Left lung (tissue), 4 donors: ENCODE measurements at regions not wholly inside any gene's neighbourhood (a gene's known extent, or its start where the extent isn't known, plus 50 kb on each side); places are given as distances from the start of the nearest gene placed in this dataset.
"Not testable (repeated sequence)": the region's sequence is repeated elsewhere in the genome, so short reads cannot be mapped to it uniquely, and the experiment has no call there.

Source experiments
- ATAC-seq: fragments of 200-7000 bp; cut with Tn5 transposase; one replicate; pipeline ENCODE4 v1.9.1; 2020; ENCODE audit warnings: moderate library complexity
- DNase-seq, 4 donors: peaks; one replicate each; pipeline ENCODE4 v3.0.0-alpha.2; 2013 to 2020
- H3K27ac ChIP-seq, 2 donors: fragments of 200-600 bp; sonication (generic) in 1 of 2; one replicate each; pipeline versions ENCODE4 v1.5.0 to v1.8.0; 2020 to 2021
- H3K27me3 ChIP-seq, 2 donors: fragments of 200-600 bp; sonication (generic) in 1 of 2; one replicate each; pipeline versions ENCODE4 v1.5.0 to v1.8.0; 2020 to 2021
- H3K36me3 ChIP-seq, 2 donors: fragments of 200-600 bp; sonication (generic) in 1 of 2; one replicate each; pipeline versions ENCODE4 v1.5.0 to v1.8.0; 2020 to 2021
- H3K4me1 ChIP-seq, 2 donors: fragments of 200-600 bp; one replicate each; pipeline ENCODE4 v1.8.0; 2021
- H3K4me3 ChIP-seq, 2 donors: fragments of 200-600 bp; sonication (generic) in 1 of 2; one replicate each; pipeline versions ENCODE4 v1.5.0 to v1.8.0; 2020 to 2021; ENCODE audit warnings: mild to moderate bottlenecking in 1 of 2
- H3K9me3 ChIP-seq, 2 donors: fragments of 200-600 bp; sonication (generic) in 1 of 2; one replicate each; pipeline versions ENCODE4 v1.5.0 to v1.8.0; 2020 to 2021
- CTCF ChIP-seq, 2 donors: fragments of 200-600 bp; sonication (generic) in 1 of 2; IDR thresholded peaks; one replicate each; pipeline versions ENCODE4 v1.5.0 to v1.8.0; 2021; ENCODE audit warnings: antibody characterized with exemption in 2 of 2
- intact Hi-C, 2 donors: fragments of 100-400 bp; cut with DNase I; formaldehyde crosslinking; loops; one replicate each; pipeline versions ENCODE4 v1.11.2 to v1.14.2; 2022
- donor health status: DM: no; HTN: yes; CAD: no.
- donor health status: DM: no; HTN: no; CAD: no.

DNA sequence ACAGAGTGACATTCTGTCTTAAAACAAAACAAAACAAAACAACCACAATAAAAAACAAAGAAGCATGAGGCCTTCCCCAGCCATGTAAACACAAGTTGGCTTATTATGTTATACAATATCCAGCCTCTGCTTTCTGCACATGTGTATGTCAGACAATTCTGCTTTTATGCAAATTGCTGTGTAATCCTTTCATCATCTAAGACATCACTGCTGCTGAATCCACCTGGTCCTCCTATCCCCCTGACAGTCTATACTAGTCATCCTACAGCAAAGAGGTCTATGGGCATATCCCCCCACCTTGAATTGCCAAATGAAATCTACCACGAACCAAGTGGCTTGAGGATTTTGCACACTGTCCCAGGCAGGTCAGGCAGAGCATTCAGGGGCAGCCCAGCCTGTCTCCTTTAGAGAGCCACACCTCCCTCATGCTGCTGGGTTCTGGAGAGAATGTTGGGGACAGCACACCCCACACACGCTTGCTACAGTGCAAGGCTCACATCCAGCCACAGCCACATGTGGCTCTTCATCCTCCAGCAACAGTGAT, 339.6 kb upstream of the CDH5 start:
- no peak for TF ChIP-seq CTCF (IDR thresholded peaks at IDR 0.05)
- H3K27me3 ChIP-seq: no peaks in the 10 kb centered on the region
- no peaks in the 10 kb centered on the region for H3K36me3 ChIP-seq
- no peak overlapping the region for H3K27ac ChIP-seq
- peaks cover 0 to 4% of the 10 kb centered on the region in 2 donors for H3K9me3 ChIP-seq
- ATAC-seq (no peak), DNase-seq (no peak)
- no peaks in the 10 kb centered on the region for H3K4me1 ChIP-seq
- intact Hi-C loops: no loop called here
- H3K4me3 ChIP-seq: no peak overlapping the region

DNA sequence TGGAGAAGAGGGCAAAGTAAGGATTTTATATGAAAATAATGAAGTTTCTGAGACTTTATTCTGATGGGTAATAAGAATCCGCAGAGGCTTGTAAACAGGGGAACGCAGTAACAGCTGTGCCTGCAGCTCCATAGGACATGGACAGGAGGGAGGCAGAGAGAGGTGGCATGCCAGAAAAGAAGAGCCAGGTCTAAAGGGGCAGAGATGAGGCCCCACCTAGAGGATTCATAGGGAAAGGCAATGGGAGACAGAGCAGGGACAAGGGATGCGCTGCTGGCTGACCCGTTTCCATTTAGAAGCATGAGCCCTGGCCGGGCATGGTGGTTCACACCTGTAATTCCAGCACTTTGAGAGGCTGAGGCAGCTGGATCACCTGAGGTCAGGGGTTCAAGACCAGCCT, 340.3 kb upstream of the CDH5 start:
- Histone ChIP-seq H3K27me3 (no peaks in the 10 kb centered on the region), H3K27ac (no peak overlapping the region), H3K36me3 (no peaks in the 10 kb centered on the region), H3K9me3 (peaks cover 0 to 4% of the 10 kb centered on the region in 2 donors), H3K4me3 (no peak overlapping the region), H3K4me1 (no peaks in the 10 kb centered on the region)
- no peak for DNase-seq
- intact Hi-C loops: no loop called here
- no peak for TF ChIP-seq CTCF (IDR thresholded peaks at IDR 0.05)
- peak; percentile 43 for ATAC-seq

DNA sequence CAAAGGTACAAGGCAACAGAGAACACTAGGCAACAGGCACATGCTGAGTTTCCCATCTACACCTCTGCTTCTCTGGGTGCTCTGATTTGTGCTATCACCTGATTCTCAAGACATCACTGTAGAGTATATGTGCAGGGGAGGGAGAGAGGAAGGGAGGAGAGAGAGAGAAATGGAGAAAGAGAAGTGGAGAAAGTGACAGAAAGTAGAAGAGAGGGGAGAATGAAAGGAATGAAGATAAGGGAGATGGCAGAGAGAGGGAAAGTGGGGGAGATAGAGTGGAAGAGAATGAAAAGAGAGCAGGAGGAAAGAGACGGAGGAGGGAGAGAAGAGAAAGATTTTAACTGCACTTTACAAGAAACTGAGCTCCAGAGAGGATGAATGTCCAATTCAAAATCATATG, 340.7 kb upstream of the CDH5 start:
- Histone ChIP-seq H3K36me3 (no peaks in the 10 kb centered on the region), H3K27me3 (no peaks in the 10 kb centered on the region), H3K27ac (no peak overlapping the region), H3K4me3 (no peak overlapping the region), H3K4me1 (no peaks in the 10 kb centered on the region), H3K9me3 (peaks cover 0 to 4% of the 10 kb centered on the region in 2 donors)
- no peak for ATAC-seq
- TF ChIP-seq CTCF (IDR thresholded peaks at IDR 0.05): no peak
- intact Hi-C loops: no loop called here
- DNase-seq: no peak

DNA sequence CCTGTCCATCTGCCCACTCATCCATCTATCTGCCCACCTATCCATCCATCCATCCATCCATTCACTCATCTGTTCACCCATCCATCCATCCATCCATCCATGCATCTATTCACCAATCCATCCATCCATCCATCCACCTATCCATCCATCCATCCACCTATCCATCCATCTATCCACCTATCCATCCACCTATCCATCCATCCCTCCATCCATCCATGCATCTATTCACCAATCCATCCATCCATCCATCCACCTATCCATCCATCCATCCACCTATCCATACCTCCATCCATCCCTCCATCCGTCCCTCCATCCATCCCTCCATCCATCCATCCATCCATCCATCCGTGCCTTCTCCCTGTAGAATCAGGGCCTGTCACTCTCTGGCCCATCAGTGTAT, 341.9 kb upstream of the CDH5 start:
- H3K4me1 ChIP-seq, H3K27me3 ChIP-seq, H3K4me3 ChIP-seq, DNase-seq, intact Hi-C loops, ATAC-seq, H3K36me3 ChIP-seq, H3K9me3 ChIP-seq, H3K27ac ChIP-seq: not testable (repeated sequence)

GRCh38 chr16:66023481-66023880, 343.0 kb upstream of the CDH5 start:
- DNase-seq: no peak
- H3K9me3 ChIP-seq: peaks cover 0 to 4% of the 10 kb centered on the region in 2 donors
- H3K4me3 ChIP-seq: no peak overlapping the region
- H3K4me1 ChIP-seq: no peaks in the 10 kb centered on the region
- no peak for ATAC-seq
- H3K27me3 ChIP-seq: no peaks in the 10 kb centered on the region
- H3K27ac ChIP-seq: no peak overlapping the region
- TF ChIP-seq CTCF (IDR thresholded peaks at IDR 0.05): no peak
- no peaks in the 10 kb centered on the region for H3K36me3 ChIP-seq
- intact Hi-C loops: no loop called here

DNA sequence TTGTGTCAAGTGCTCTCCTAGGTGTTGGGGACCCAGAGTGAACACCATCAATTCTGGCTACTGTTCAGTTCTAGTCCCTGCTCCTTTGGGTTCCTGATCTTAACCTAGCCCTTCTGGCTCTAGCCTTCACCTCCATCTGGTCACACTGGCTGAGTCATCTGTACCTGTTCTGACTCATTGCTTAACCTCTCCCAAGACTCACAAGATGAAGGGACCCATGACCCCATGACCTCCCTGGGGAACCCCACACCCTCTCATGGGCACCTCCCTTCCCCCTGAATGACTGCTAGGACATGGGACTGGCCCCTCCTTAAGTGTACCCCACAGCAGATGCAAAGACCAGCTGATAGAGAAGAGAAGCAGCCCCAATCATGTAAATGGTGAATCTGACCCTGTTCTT, 345.8 kb upstream of the CDH5 start:
- no peak for TF ChIP-seq CTCF (IDR thresholded peaks at IDR 0.05)
- no peaks in the 10 kb centered on the region for H3K27me3 ChIP-seq
- H3K9me3 ChIP-seq: peaks cover 0 to 4% of the 10 kb centered on the region in 2 donors
- intact Hi-C loops: no loop called here
- no peaks in the 10 kb centered on the region for H3K4me1 ChIP-seq
- H3K27ac ChIP-seq: no peak overlapping the region
- H3K36me3 ChIP-seq: no peaks in the 10 kb centered on the region
- no peak for ATAC-seq
- no peak overlapping the region for H3K4me3 ChIP-seq
- DNase-seq: no peak
